Ovary (tissue), 7 donors: ENCODE measurements at regions not wholly inside any gene's neighbourhood (a gene's known extent, or its start where the extent isn't known, plus 50 kb on each side); places are given as distances from the start of the nearest gene placed in this dataset.

Source experiments
- DNase-seq, 5 donors: peaks; one replicate each; pipeline ENCODE4 v3.0.0-alpha.2; 2019 to 2020
- H3K27ac ChIP-seq, 2 donors: fragments of 200-600 bp; one replicate each; pipeline versions ENCODE4 v1.5.1 to v1.8.0; 2019 to 2022
- H3K27me3 ChIP-seq: fragments of 200-600 bp; one replicate; pipeline ENCODE4 v1.8.0; 2022
- H3K36me3 ChIP-seq: fragments of 200-600 bp; sonication (generic); one replicate; pipeline ENCODE4 v1.5.1; 2019
- H3K4me1 ChIP-seq: one replicate; pipeline ENCODE4 v1.8.1; 2013; ENCODE audit warnings: mild to moderate bottlenecking, moderate library complexity; ENCODE audit not compliant: insufficient read depth
- H3K4me3 ChIP-seq: fragments of 200-600 bp; sonication (generic); one replicate; pipeline ENCODE4 v1.5.1; 2017
- H3K9me3 ChIP-seq, 2 donors: fragments of 200-600 bp in 1 of 2; sonication (generic) in 1 of 2; one replicate each; pipeline versions ENCODE4 v1.5.1 to v1.8.1; 2013 to 2019; ENCODE audit warnings: mild to moderate bottlenecking in 1 of 2, moderate library complexity in 1 of 2
- EP300 ChIP-seq: sonication (generic); formaldehyde crosslinking; IDR thresholded peaks from one replicate; pipeline ENCODE4 v1.6.1; 2017; ENCODE audit warnings: antibody characterized with exemption
- POLR2A ChIP-seq: fragments of 450-650 bp; IDR thresholded peaks from one replicate; pipeline ENCODE4 v1.6.1; 2017; ENCODE audit warnings: antibody characterized with exemption, mild to moderate bottlenecking, moderate library complexity
- WGBS, 3 donors: extraction: QIAGEN DNeasy Blood & Tissue Kit in 1 of 3; methylation state at CpG; one replicate each; pipeline versions ENCODE4 v1.1.5 to v1.1.7; 2013 to 2017; 5-methylcytosine and 5-hydroxymethylcytosine counted together
- intact Hi-C, 4 donors: fragments of 100-400 bp; cut with DNase I; formaldehyde crosslinking; loops; one replicate each; pipeline versions ENCODE4 v1.11.0 to v1.15.1; 2022 to 2023
- TF ChIP-seq, protein P1 (sequence below), 3 donors: fragments of 450-650 bp in 2 of 3; fragments of 200-600 bp in 1 of 3; IDR thresholded peaks; one replicate each; pipeline versions ENCODE4 v1.5.1 to v1.8.0; 2016 to 2022; ENCODE audit warnings: antibody characterized with exemption in 3 of 3, mild to moderate bottlenecking in 1 of 3
- donor health status: DM: no; HTN: no; CAD: no; lungs with moderate emphysema.
- donor health status: DM: no; HTN: no; CAD: no.
- donor health status: Bipolar disorder and iron deficiency.
- donor health status: DM: no; HTN: no; CAD: no.
- donor health status: DM: yes; HTN: yes; CAD: no.

DNA sequence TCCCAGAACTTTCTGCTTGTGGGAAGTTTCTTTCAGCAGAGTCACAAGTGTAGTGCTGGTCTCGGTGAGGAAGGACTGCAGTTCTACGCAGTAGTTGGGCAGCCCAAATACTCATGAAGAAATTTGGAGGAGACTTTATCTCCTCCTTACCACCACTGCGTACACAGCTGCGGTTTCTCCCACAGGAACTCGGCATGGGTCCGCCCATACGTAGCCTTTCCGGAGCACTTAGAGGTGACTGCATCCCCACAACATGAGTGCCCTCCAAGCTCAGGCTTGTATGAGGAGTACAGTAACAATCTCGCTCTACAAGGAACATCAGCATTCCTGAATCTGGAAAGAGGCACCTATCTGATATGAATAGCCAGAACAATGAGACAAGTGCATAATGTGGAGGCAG lies 549.2 kb upstream of the SEMA3D start:
- TF ChIP-seq, protein P1, sequence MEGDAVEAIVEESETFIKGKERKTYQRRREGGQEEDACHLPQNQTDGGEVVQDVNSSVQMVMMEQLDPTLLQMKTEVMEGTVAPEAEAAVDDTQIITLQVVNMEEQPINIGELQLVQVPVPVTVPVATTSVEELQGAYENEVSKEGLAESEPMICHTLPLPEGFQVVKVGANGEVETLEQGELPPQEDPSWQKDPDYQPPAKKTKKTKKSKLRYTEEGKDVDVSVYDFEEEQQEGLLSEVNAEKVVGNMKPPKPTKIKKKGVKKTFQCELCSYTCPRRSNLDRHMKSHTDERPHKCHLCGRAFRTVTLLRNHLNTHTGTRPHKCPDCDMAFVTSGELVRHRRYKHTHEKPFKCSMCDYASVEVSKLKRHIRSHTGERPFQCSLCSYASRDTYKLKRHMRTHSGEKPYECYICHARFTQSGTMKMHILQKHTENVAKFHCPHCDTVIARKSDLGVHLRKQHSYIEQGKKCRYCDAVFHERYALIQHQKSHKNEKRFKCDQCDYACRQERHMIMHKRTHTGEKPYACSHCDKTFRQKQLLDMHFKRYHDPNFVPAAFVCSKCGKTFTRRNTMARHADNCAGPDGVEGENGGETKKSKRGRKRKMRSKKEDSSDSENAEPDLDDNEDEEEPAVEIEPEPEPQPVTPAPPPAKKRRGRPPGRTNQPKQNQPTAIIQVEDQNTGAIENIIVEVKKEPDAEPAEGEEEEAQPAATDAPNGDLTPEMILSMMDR (IDR thresholded peaks at IDR 0.05) = no peak
- no peak for TF ChIP-seq POLR2A
- TF ChIP-seq EP300 = no peak
- 92 to 95% (median 95%) methylated on average over 9 of the region's 9 CpGs for WGBS, 3 donors

DNA sequence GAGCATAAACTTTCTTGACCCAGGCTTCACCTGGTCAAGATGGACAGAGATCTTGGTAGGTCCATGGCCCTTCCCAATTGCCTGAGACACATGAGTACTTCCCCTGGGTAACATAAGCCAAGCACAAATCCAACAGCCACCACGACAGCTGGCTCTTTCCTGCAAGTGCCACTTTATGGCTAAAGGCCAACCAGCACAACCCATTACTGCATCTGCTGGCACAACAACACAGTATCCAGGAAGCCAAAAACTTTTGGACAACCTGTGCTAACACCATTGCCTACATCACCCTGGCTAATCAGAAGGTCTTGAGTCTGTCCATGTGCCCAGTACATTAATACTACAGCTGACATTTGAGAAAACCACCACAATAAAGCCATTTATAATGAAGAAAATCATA lies 548.0 kb upstream of the SEMA3D start:
- Histone ChIP-seq H3K27ac (no peak overlapping the region), H3K36me3 (no peaks in the 10 kb centered on the region), H3K9me3 (no peaks in the 10 kb centered on the region), H3K27me3 (no peaks in the 10 kb centered on the region), H3K4me3 (no peak overlapping the region), H3K4me1 (no peaks in the 10 kb centered on the region)
- DNase-seq = no peak
- TF ChIP-seq POLR2A (no peak), EP300 (no peak)
- WGBS, 3 donors = 70 to 86% (median 82%) methylated on average over 1 of the region's 1 CpG
- intact Hi-C loops = no loop called here

More for the DNA sequence above, 549.2 kb upstream of the SEMA3D start:
- Histone ChIP-seq H3K27ac (no peak overlapping the region), H3K36me3 (no peaks in the 10 kb centered on the region), H3K9me3 (no peaks in the 10 kb centered on the region), H3K4me3 (no peak overlapping the region), H3K4me1 (no peaks in the 10 kb centered on the region), H3K27me3 (no peaks in the 10 kb centered on the region)
- intact Hi-C loops = no loop called here
- no peak for DNase-seq

DNA sequence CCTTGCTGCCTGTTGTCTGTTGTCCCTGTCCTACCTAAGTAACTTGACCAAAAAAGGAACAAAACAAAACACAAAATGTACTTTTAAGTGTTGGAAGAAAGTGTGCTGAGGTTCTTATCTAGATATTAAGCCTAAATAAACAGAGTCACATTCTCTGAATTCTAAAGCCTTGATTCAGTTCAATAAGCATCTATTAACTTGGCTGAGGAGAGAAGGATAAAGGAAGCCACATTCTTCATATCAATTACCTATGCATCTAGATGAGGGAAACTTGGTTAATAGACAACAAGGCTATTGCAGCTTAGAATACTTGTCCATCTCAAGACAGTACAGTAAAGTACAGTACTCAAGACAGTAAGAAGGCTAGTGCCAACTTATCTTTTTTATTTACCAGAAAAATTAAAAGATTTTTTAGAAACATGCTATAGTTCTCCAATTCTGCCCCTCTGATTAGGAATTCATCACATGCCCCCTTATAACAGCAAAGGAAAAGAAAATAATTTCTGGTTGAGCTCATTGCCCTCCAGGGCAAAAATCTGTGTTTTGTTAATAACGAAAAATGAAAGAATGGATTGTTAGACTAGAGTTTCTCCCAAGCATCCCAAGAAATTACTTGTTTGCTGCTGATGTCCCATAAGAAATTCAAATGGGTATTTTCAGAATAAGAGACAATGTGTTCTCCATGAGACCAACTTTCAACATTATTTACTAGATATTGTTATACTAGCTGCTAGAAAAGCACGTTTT lies 546.5 kb upstream of the SEMA3D start:
- TF ChIP-seq EP300 = no peak
- TF ChIP-seq POLR2A = no peak
- TF ChIP-seq, protein P1 (IDR thresholded peaks at IDR 0.05) = no peak
- H3K36me3 ChIP-seq = no peaks in the 10 kb centered on the region
- DNase-seq = no peak
- no peak overlapping the region for H3K27ac ChIP-seq
- H3K4me1 ChIP-seq = no peaks in the 10 kb centered on the region
- no peaks in the 10 kb centered on the region for H3K27me3 ChIP-seq
- 61 to 73% (median 66%) methylated on average over 2 of the region's 2 CpGs for WGBS, 3 donors
- no peak overlapping the region for H3K4me3 ChIP-seq
- intact Hi-C loops = no loop called here
- no peaks in the 10 kb centered on the region for H3K9me3 ChIP-seq

DNA sequence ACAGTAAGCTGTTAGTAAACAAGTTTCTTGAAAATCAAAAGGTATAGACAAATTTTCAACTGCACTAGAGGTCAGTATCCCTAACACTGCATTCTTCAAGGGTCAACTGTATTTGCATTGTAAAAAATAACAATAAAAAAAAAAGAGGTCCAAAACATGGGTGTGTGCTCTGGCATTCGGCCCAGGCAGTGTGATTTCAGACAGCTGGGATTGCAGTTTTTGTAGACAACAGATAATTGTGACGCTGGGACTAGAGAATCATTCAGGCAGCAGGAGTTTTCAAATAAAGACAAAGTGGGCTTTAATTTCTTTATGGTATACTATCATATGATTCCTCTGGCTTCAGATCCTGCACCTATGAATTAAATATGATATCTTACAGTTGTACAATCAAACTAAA lies 543.2 kb upstream of the SEMA3D start:
- WGBS, 3 donors = 5 to 23% (median 9%) methylated on average over 2 of the region's 2 CpGs
- Histone ChIP-seq H3K4me3 (no peak overlapping the region), H3K4me1 (no peaks in the 10 kb centered on the region), H3K27me3 (no peaks in the 10 kb centered on the region), H3K27ac (no peak overlapping the region), H3K36me3 (no peaks in the 10 kb centered on the region), H3K9me3 (no peaks in the 10 kb centered on the region)
- DNase-seq = peak in 1 of 5 donors; percentile 25
- intact Hi-C loops = no loop called here
- TF ChIP-seq, protein P1 (IDR thresholded peaks at IDR 0.05) = no peak
- TF ChIP-seq EP300 (no peak), POLR2A (no peak)

DNA sequence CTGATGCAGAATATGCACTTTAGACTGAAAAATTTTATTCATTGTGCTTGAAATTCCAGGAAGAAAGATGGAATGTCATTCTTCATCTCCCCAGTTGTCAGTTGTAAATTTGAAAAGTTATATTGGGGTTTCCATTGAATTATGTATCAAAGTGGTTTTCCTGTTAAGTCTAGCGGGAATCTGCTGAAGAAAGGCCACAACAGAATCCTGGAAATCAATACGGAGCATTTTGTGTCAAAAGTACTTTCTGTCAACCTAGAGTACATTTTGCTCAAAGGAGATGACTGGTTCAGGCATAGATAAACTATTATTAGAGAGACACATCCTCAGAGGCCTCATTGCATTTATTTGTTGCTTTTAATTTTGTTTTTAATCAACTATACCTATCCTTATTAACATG lies 538.2 kb upstream of the SEMA3D start:
- H3K27ac ChIP-seq = no peak overlapping the region
- no peaks in the 10 kb centered on the region for H3K4me1 ChIP-seq
- no peak for DNase-seq
- no peaks in the 10 kb centered on the region for H3K9me3 ChIP-seq
- H3K36me3 ChIP-seq = no peaks in the 10 kb centered on the region
- WGBS, 3 donors = 91 to 94% (median 93%) methylated on average over 2 of the region's 2 CpGs
- H3K4me3 ChIP-seq = no peak overlapping the region
- TF ChIP-seq, protein P1 (IDR thresholded peaks at IDR 0.05) = no peak
- no peak for TF ChIP-seq POLR2A
- TF ChIP-seq EP300 = no peak
- H3K27me3 ChIP-seq = no peaks in the 10 kb centered on the region
- intact Hi-C loops = no loop called here
